NCI-H2029 (cell line): ENCODE measurements at regions not wholly inside any gene's neighbourhood (a gene's known extent, or its start where the extent isn't known, plus 50 kb on each side); places are given as distances from the start of the nearest gene placed in this dataset.
A peak's percentile ranks its signal among the peaks of the same experiment; 100 is the strongest.

Experiments
- DNase-seq: peaks from one replicate; lab custom pipeline; 2025; lab: John Stamatoyannopoulos, UW

GRCh38 chr16:73186752-73187601 lies 139.0 kb upstream of the ZFHX3 start:
- DNase-seq: no peak

- no peak for DNase-seq
Measured at GRCh38 chr16:73185737-73186136, 137.8 kb upstream of the ZFHX3 start.

- DNase-seq: no peak
Measured at GRCh38 chr16:73183611-73184092, 135.7 kb upstream of the ZFHX3 start.

DNA sequence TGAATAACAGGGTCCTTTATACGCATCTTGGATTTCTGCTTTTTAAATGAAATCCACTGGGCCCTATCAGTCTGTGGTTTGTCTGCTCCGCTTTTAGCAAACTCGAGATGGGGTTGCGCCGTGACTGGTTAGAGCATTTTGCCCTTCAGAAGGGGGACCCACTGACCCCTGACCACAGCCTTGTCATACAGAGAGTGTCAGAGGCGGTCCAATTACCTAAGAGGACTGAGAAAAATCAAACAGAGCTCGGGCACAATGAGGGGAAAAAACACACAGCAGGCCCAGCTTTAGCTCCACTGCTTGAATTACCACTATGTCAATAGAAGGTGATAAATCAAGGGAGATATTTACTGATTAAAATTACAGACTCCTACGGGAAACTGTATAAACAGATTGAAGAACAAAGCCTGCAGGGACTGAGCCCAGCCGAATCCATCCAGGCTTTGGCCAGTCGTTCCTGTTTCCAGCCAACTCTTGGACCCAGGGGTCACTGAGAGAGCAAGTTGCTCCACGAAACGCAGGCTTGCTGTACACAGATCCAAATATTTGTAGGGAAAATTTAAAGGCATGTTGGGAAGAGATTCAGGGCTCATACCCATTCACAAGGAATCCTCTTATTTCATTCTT lies 131.9 kb upstream of the ZFHX3 start:
- peak; percentile 18 for DNase-seq

GRCh38 chr16:73177729-73178295 lies 129.9 kb upstream of the ZFHX3 start:
- DNase-seq: no peak

- DNase-seq: no peak
Measured at GRCh38 chr16:73176577-73177013, 128.7 kb upstream of the ZFHX3 start.

GRCh38 chr16:73172973-73173709 lies 125.2 kb upstream of the ZFHX3 start:
- no peak for DNase-seq

- DNase-seq: peak; percentile 48
Measured at GRCh38 chr16:73172241-73172972, 124.5 kb upstream of the ZFHX3 start.

GRCh38 chr16:73171901-73172240 lies 123.9 kb upstream of the ZFHX3 start:
- DNase-seq: no peak

GRCh38 chr16:73171380-73171779 lies 123.5 kb upstream of the ZFHX3 start:
- DNase-seq: no peak

DNA sequence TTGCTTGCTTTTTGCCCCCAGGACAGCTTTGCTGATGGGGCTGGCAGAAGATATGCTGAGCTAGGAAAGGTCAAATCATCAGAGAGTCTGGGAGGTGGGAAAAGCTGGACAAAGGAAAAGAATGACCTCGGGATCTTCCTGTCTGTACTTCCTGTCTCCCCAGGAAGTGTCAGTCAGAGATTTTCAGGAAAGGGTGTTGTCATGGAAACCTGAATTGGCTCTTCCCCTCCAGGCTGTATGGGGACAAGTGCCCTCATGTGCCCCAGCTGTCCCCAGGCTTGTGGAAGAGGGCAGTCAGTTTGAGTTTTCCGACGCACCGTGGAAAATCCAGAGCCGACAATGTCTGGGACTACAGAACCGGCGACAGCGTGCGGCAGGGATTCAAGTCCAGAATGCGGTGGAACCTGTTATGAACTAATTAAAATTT lies 122.7 kb upstream of the ZFHX3 start:
- DNase-seq: no peak

DNA sequence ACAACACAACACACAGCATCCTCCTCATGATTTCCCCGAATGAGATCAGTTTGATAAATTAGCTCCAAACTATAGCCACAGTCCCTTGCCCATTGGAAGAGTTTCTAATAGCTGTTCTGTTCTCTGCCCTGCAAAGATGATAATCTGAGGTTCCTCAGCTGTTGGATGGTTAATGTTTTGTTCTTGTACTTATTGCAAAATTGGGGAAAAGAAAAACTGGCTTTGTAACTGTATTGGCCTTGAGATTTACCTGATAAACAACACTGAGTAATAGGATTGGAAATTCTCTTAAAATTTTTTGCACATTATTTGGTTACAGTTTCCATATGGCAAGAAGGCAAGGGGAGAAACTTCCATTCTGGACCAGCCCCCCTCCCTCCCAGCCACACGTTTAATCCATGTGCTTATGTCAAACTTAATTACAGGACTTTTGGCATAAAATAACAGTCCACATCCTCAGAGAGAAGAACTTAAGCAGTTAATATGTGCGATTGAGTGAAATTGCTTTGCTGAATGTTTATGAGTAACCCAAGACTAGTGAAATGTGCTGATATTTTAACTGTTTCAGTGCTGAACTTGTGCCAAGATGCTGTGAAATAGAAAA lies 119.1 kb upstream of the ZFHX3 start:
- no peak for DNase-seq

DNA sequence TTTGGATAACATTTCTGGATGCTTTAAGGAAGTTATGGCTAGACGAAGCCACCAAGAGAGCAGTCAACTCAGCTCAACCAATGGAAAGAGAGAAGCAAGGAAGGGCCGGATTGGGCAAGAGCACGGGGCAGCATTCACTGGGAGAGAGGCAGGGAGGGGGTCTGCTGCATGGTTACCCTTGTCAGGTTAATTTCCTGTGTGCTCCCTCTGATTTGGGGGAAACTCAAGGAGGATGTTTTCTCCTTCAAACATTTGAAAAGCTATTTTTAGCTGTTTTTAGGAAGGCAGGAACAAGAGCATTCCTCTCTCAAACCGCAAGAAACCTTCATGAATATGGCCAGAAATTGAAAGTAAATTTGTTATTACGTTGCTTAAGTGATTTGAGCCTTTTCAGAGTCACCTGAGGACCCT lies 118.5 kb upstream of the ZFHX3 start:
- no peak for DNase-seq

- no peak for DNase-seq
Measured at GRCh38 chr16:73163238-73163815, 115.4 kb upstream of the ZFHX3 start.

GRCh38 chr16:73161977-73162376 lies 114.0 kb upstream of the ZFHX3 start:
- no peak for DNase-seq

GRCh38 chr16:73159296-73159695 lies 111.4 kb upstream of the ZFHX3 start:
- DNase-seq: no peak

- no peak for DNase-seq
Measured at GRCh38 chr16:73157861-73158260, 109.9 kb upstream of the ZFHX3 start.

DNA sequence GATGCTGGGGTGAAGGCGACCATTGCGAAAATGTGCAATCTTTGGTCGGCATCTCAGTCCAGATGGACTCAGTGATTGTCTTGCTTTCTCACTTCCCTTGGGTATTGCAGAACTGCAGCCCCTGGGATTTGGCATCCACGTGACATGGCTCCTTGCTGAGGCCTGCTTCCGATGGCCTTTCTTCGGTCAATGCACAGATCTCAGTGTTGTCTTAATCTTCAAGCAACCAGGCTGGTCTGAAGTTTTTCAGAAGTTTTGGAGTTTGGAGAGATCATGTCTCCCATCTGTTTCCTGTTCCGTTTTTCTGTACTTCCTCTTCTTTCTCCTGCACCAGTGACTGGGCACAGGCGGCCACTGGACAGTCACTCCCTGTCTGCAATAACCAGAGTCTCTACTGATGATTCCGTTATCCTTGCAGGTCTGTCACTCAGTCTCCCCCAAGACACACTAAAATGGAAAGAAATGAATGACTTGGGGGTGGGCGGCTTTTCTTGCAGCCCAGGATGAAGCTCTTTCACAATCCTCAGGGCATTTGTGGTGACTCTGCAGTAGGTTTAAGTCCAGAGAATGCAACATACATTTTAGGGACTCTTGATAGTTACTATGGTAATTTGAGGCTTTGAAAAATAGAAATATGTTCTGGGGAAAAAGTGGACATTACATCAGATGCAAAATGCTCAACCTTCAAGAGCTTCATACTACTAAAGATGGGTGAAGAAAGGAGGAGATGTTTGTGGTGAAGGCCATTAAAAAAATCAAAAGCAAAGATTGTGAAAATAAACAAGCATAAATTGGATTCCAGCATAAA lies 106.3 kb upstream of the ZFHX3 start:
- DNase-seq: no peak

GRCh38 chr16:73152386-73153125 lies 104.6 kb upstream of the ZFHX3 start:
- DNase-seq: no peak
